ENCODE measurements at regions not wholly inside any gene's neighbourhood (a gene's known extent, or its start where the extent isn't known, plus 50 kb on each side); places are given as distances from the start of the nearest gene placed in this dataset.

DNA sequence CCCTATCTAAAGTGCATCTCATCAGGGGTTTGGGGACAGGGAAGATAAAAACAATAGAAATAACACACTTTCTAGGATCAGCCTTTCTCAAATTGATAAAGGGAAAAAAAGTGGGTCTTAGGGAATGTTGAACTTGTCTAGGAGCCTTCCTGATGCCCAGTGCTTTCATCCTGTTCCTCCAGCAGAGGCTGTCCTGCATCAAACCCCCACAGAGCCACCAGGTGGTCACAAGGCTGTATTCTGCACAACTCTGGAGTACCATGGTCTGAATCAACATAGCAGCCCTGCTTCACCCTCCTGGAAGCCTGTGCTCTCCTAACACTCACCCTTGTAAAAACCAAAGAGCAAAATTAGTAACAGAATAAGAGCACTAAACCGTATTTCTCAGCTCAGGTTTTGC lies 118.5 kb upstream of the SLC25A36 start:
- TF ChIP-seq CTCF (IDR thresholded peaks at IDR 0.05; ENCODE audit: insufficient read depth, low read length, poor library complexity, severe bottlenecking) (no peak), EZH2phosphoT487 (conservative IDR thresholded peaks at IDR 0.05; ENCODE audit: low read length) (no peak)

Data from SU-DHL-6 (cell line).